ENCODE measurements at regions not wholly inside any gene's neighbourhood (a gene's known extent, or its start where the extent isn't known, plus 50 kb on each side); places are given as distances from the start of the nearest gene placed in this dataset.

GRCh38 chr3:83482402-83483070 is 1476.3 kb upstream of the CADM2 start:
- Histone ChIP-seq H3K9ac (no peak overlapping the region), H4K20me1 (ENCODE audit: insufficient read depth) (no peaks in the 10 kb centered on the region), H3K4me3 (IDR thresholded peaks at IDR 0.05; ENCODE audit: insufficient read depth, low read depth, low read length) (no peak overlapping the region), H3K27ac (no peak overlapping the region), H3K4me2 (no peak overlapping the region), H3K79me2 (ENCODE audit: insufficient read depth, low read depth) (no peaks in the 10 kb centered on the region), H3K27me3 (ENCODE audit: insufficient read depth, low read depth) (no peaks in the 10 kb centered on the region), H3K36me3 (ENCODE audit: insufficient read depth) (no peaks in the 10 kb centered on the region), H3K4me1 (ENCODE audit: low read depth, poor library complexity, severe bottlenecking) (no peaks in the 10 kb centered on the region), H2AFZ (ENCODE audit: low read depth) (no peak overlapping the region)
- TF ChIP-seq CTCF (conservative IDR thresholded peaks at IDR 0.05; ENCODE audit: low read depth, low read length) = no peak

- Histone ChIP-seq H2AFZ (ENCODE audit: low read depth) (no peak overlapping the region), H3K4me1 (ENCODE audit: low read depth, poor library complexity, severe bottlenecking) (no peaks in the 10 kb centered on the region)
- no peak for TF ChIP-seq CTCF (conservative IDR thresholded peaks at IDR 0.05; ENCODE audit: low read depth, low read length)
Measured at GRCh38 chr3:83496462-83496861, 1462.3 kb upstream of the CADM2 start.

GRCh38 chr3:83498361-83499016 is 1460.3 kb upstream of the CADM2 start:
- H3K79me2 ChIP-seq (ENCODE audit: insufficient read depth, low read depth) = no peaks in the 10 kb centered on the region
- no peak overlapping the region for H2AFZ ChIP-seq (ENCODE audit: low read depth)
- no peaks in the 10 kb centered on the region for H4K20me1 ChIP-seq (ENCODE audit: insufficient read depth)
- no peaks in the 10 kb centered on the region for H3K4me1 ChIP-seq (ENCODE audit: low read depth, poor library complexity, severe bottlenecking)
- no peaks in the 10 kb centered on the region for H3K27me3 ChIP-seq (ENCODE audit: insufficient read depth, low read depth)
- TF ChIP-seq CTCF (conservative IDR thresholded peaks at IDR 0.05; ENCODE audit: low read depth, low read length) = no peak
- no peak overlapping the region for H3K4me3 ChIP-seq (IDR thresholded peaks at IDR 0.05; ENCODE audit: insufficient read depth, low read depth, low read length)
- H3K9ac ChIP-seq = no peak overlapping the region
- no peak overlapping the region for H3K4me2 ChIP-seq
- H3K36me3 ChIP-seq (ENCODE audit: insufficient read depth) = no peaks in the 10 kb centered on the region
- no peak overlapping the region for H3K27ac ChIP-seq

More at GRCh38 chr3:83496462-83496861, 1462.3 kb upstream of the CADM2 start:
- Histone ChIP-seq H3K9ac (no peak overlapping the region), H3K4me3 (IDR thresholded peaks at IDR 0.05; ENCODE audit: insufficient read depth, low read depth, low read length) (no peak overlapping the region), H3K27ac (no peak overlapping the region), H3K4me2 (no peak overlapping the region), H3K36me3 (ENCODE audit: insufficient read depth) (no peaks in the 10 kb centered on the region), H4K20me1 (ENCODE audit: insufficient read depth) (no peaks in the 10 kb centered on the region), H3K79me2 (ENCODE audit: insufficient read depth, low read depth) (no peaks in the 10 kb centered on the region), H3K27me3 (ENCODE audit: insufficient read depth, low read depth) (no peaks in the 10 kb centered on the region)

- TF ChIP-seq CTCF (conservative IDR thresholded peaks at IDR 0.05; ENCODE audit: low read depth, low read length) = no peak
- Histone ChIP-seq H3K4me2 (no peak overlapping the region), H4K20me1 (ENCODE audit: insufficient read depth) (no peaks in the 10 kb centered on the region), H3K4me1 (ENCODE audit: low read depth, poor library complexity, severe bottlenecking) (no peaks in the 10 kb centered on the region), H3K27me3 (ENCODE audit: insufficient read depth, low read depth) (no peaks in the 10 kb centered on the region), H3K27ac (no peak overlapping the region), H2AFZ (ENCODE audit: low read depth) (no peak overlapping the region), H3K4me3 (IDR thresholded peaks at IDR 0.05; ENCODE audit: insufficient read depth, low read depth, low read length) (no peak overlapping the region), H3K79me2 (ENCODE audit: insufficient read depth, low read depth) (no peaks in the 10 kb centered on the region), H3K36me3 (ENCODE audit: insufficient read depth) (no peaks in the 10 kb centered on the region), H3K9ac (no peak overlapping the region)
Measured at GRCh38 chr3:83500422-83500821, 1458.4 kb upstream of the CADM2 start.
